H9 (cell line): ENCODE measurements at regions not wholly inside any gene's neighbourhood (a gene's known extent, or its start where the extent isn't known, plus 50 kb on each side); places are given as distances from the start of the nearest gene placed in this dataset.

Experiments used
- DNase-seq: peaks from one replicate; pipeline ENCODE4 v3.0.0-alpha.2; 2017
- H2AFZ ChIP-seq: one replicate; pipeline ENCODE4 v1.6.1; 2013; ENCODE audit warnings: mild to moderate bottlenecking, low read length, control low read depth, moderate library complexity
- H2AK5ac ChIP-seq: 2 replicates; pipeline ENCODE4 v1.6.1; 2013; ENCODE audit warnings: low read length, control low read depth, mixed read lengths; ENCODE audit not compliant: insufficient read length
- H2BK120ac ChIP-seq: one replicate; pipeline ENCODE4 v1.6.1; 2013; ENCODE audit warnings: low read depth, mild to moderate bottlenecking, low read length, control low read depth, inconsistent platforms; ENCODE audit not compliant: poor library complexity, severe bottlenecking
- H2BK12ac ChIP-seq: 2 replicates; pipeline ENCODE4 v1.6.1; 2013; ENCODE audit warnings: low read length, control low read depth, mixed read lengths, low read depth; ENCODE audit not compliant: insufficient read length
- H2BK15ac ChIP-seq: 2 replicates; pipeline ENCODE4 v1.6.1; 2013; ENCODE audit warnings: low read depth, low read length, control low read depth
- H2BK20ac ChIP-seq: one replicate; pipeline ENCODE4 v1.6.1; 2013; ENCODE audit warnings: low read depth, mild to moderate bottlenecking, low read length, control low read depth, inconsistent platforms; ENCODE audit not compliant: poor library complexity, severe bottlenecking
- H2BK5ac ChIP-seq: 2 replicates; pipeline ENCODE4 v1.6.1; 2013; ENCODE audit warnings: low read length, control low read depth, mixed read lengths; ENCODE audit not compliant: insufficient read length
- H3K14ac ChIP-seq: 2 replicates; pipeline ENCODE4 v1.6.1; 2013; ENCODE audit warnings: low read length, control low read depth; ENCODE audit not compliant: insufficient read depth
- H3K18ac ChIP-seq: 2 replicates; pipeline ENCODE4 v1.6.1; 2013; ENCODE audit warnings: low read depth, mild to moderate bottlenecking, mixed read lengths, low read length, control low read depth; ENCODE audit not compliant: insufficient read length
- H3K23ac ChIP-seq: 2 replicates; pipeline ENCODE4 v1.6.1; 2013; ENCODE audit warnings: low read length, control low read depth, mixed read lengths, low read depth; ENCODE audit not compliant: insufficient read length
- H3K23me2 ChIP-seq: 2 replicates; pipeline ENCODE4 v1.6.1; 2013; ENCODE audit warnings: low read depth, mild to moderate bottlenecking, mixed read lengths, low read length, control low read depth; ENCODE audit not compliant: insufficient read length, poor library complexity, severe bottlenecking
- H3K27ac ChIP-seq: 2 replicates; pipeline ENCODE4 v1.5.1; 2013; ENCODE audit warnings: low read length, control low read depth, mixed read lengths, low read depth; ENCODE audit not compliant: insufficient read length
- H3K27me3 ChIP-seq: 2 replicates; pipeline ENCODE4 v1.6.1; 2013; ENCODE audit warnings: low read length, control low read depth, inconsistent platforms; ENCODE audit not compliant: insufficient read depth
- H3K4ac ChIP-seq: 2 replicates; pipeline ENCODE4 v1.6.1; 2013; ENCODE audit warnings: low read depth, mild to moderate bottlenecking, control low read depth, inconsistent platforms, low read length, moderate library complexity
- H3K4me1 ChIP-seq: 2 replicates; pipeline ENCODE4 v1.6.1; 2013; ENCODE audit warnings: low read length, control low read depth, inconsistent platforms; ENCODE audit not compliant: insufficient read depth
- H3K4me2 ChIP-seq: 2 replicates; pipeline ENCODE4 v1.6.1; 2013; ENCODE audit warnings: low read length, control low read depth, mixed read lengths; ENCODE audit not compliant: insufficient read length, insufficient read depth
- H3K56ac ChIP-seq: 2 replicates; pipeline ENCODE4 v1.6.1; 2013; ENCODE audit warnings: low read depth, mild to moderate bottlenecking, mixed read lengths, low read length, control low read depth; ENCODE audit not compliant: insufficient read length
- H3K79me1 ChIP-seq: 2 replicates; pipeline ENCODE4 v1.6.1; 2013; ENCODE audit warnings: low read depth, mild to moderate bottlenecking, moderate library complexity, low read length, control low read depth, inconsistent platforms; ENCODE audit not compliant: insufficient read depth, poor library complexity, severe bottlenecking
- H3K79me2 ChIP-seq: 2 replicates; pipeline ENCODE4 v1.6.1; 2013; ENCODE audit warnings: low read length, control low read depth, inconsistent platforms; ENCODE audit not compliant: insufficient read depth
- H3K9ac ChIP-seq: 2 replicates; pipeline ENCODE4 v1.6.1; 2013; ENCODE audit warnings: low read length, control low read depth, mixed read lengths; ENCODE audit not compliant: insufficient read length; ENCODE audit errors: extremely low read depth
- H3K9me3 ChIP-seq: one replicate; pipeline ENCODE4 v1.6.1; 2013; ENCODE audit warnings: low read depth, low read length, inconsistent platforms; ENCODE audit not compliant: control insufficient read depth
- H3T11ph ChIP-seq: one replicate; pipeline ENCODE4 v1.6.1; 2013; ENCODE audit warnings: mild to moderate bottlenecking, low read length, control low read depth, inconsistent platforms
- H4K20me1 ChIP-seq: one replicate; pipeline ENCODE4 v1.6.1; 2013; ENCODE audit not compliant: control insufficient read depth, insufficient read length, insufficient read depth
- H4K5ac ChIP-seq: 2 replicates; pipeline ENCODE4 v1.6.1; 2013; ENCODE audit warnings: low read depth, mild to moderate bottlenecking, mixed read lengths, low read length, control low read depth; ENCODE audit not compliant: insufficient read length
- H4K8ac ChIP-seq: replicated peaks from 2 replicates; pipeline ENCODE4 v1.6.1; 2013; ENCODE audit warnings: low read length, control low read depth, mixed read lengths, low read depth; ENCODE audit not compliant: insufficient read length
- H4K91ac ChIP-seq: 2 replicates; pipeline ENCODE4 v1.6.1; 2013; ENCODE audit warnings: low read depth, mild to moderate bottlenecking, moderate library complexity, mixed read lengths, low read length, control low read depth; ENCODE audit not compliant: insufficient read length
- H3K27ac Mint-ChIP-seq, 3 experiments: 2 replicates in 2 of 3; 3 replicates in 1 of 3; pipeline ENCODE4 v1.8.0; 2020 to 2021; ENCODE audit warnings: mixed read lengths in 3 of 3, mild to moderate bottlenecking in 1 of 3, moderate library complexity in 1 of 3
- H3K27me3 Mint-ChIP-seq: 2 replicates; pipeline ENCODE4 v1.8.0; 2021; ENCODE audit warnings: low read depth, mild to moderate bottlenecking, moderate library complexity, mixed read lengths
- H3K36me3 Mint-ChIP-seq, 3 experiments: 2 replicates in 2 of 3; 3 replicates in 1 of 3; pipeline ENCODE4 v1.8.0; 2020 to 2021; ENCODE audit warnings: low read depth in 3 of 3, mixed read lengths in 3 of 3; ENCODE audit not compliant: insufficient read depth in 1 of 3
- H3K4me1 Mint-ChIP-seq, 2 experiments: 2 replicates each; pipeline ENCODE4 v1.8.0; 2020; ENCODE audit warnings: mixed read lengths in 2 of 2
- H3K4me3 Mint-ChIP-seq, 2 experiments: 2 replicates in 1 of 2; 3 replicates in 1 of 2; pipeline ENCODE4 v1.8.0; 2020 to 2021; ENCODE audit warnings: mild to moderate bottlenecking in 2 of 2, mixed read lengths in 2 of 2, moderate library complexity in 1 of 2
- H3K9me3 Mint-ChIP-seq, 2 experiments: 2 replicates in 1 of 2; 3 replicates in 1 of 2; pipeline ENCODE4 v1.8.0; 2020; ENCODE audit warnings: mild to moderate bottlenecking in 2 of 2, mixed read lengths in 2 of 2, moderate library complexity in 1 of 2
- CTCF ChIP-seq: fragments of 200-600 bp; sonication (generic); conservative IDR thresholded peaks from 3 replicates; pipeline ENCODE4 v1.8.0; 2021; ENCODE audit warnings: antibody characterized with exemption, mild to moderate bottlenecking
- WGBS: extraction: QIAGEN DNeasy Blood & Tissue Kit; methylation state at CpG from one replicate; pipeline ENCODE4 v1.1.7; 2013; ENCODE audit warnings: missing lambda C conversion rate, low lambda C conversion rate, mixed read lengths; ENCODE audit not compliant: insufficient read length; ENCODE audit errors: extremely low coverage; 5-methylcytosine and 5-hydroxymethylcytosine counted together

- no peak overlapping the region for H2BK15ac ChIP-seq
- no peak overlapping the region for H2BK120ac ChIP-seq
- H2BK5ac ChIP-seq = no peak overlapping the region
- Mint-ChIP-seq H3K4me1 (no peaks in the 10 kb centered on the region), H3K27ac (no peak overlapping the region), H3K27me3 (peaks cover 3% of the 10 kb centered on the region; the same call in 1 of the 2 replicates), H3K36me3 (no peaks in the 10 kb centered on the region), H3K9me3 (peaks cover 3% of the 10 kb centered on the region in 2 experiments; a peak in 4 of 5 replicates), H3K4me3 (no peak overlapping the region)
- H3K56ac ChIP-seq = no peak overlapping the region
- H3K79me2 ChIP-seq = no peaks in the 10 kb centered on the region
- H3K23me2 ChIP-seq = no peaks in the 10 kb centered on the region
- H4K8ac ChIP-seq = no peak overlapping the region
- no peak for TF ChIP-seq CTCF
- no peak overlapping the region for H3K27ac ChIP-seq
- H4K20me1 ChIP-seq = no peaks in the 10 kb centered on the region
- no peak overlapping the region for H4K91ac ChIP-seq
- H3T11ph ChIP-seq = no peak overlapping the region
- H3K23ac ChIP-seq = no peak overlapping the region
- no CpG with 5 or more reads among the region's 9 CpGs for WGBS
- no peaks in the 10 kb centered on the region for H3K9me3 ChIP-seq
- H2AK5ac ChIP-seq = no peak overlapping the region
- no peak overlapping the region for H2BK20ac ChIP-seq
- no peak overlapping the region for H3K18ac ChIP-seq
- no peak overlapping the region for H3K4ac ChIP-seq
- H3K27me3 ChIP-seq = no peaks in the 10 kb centered on the region
- no peaks in the 10 kb centered on the region for H3K4me1 ChIP-seq
- no peak for DNase-seq
- no peaks in the 10 kb centered on the region for H3K79me1 ChIP-seq
- no peak overlapping the region for H2BK12ac ChIP-seq
- no peak overlapping the region for H4K5ac ChIP-seq
- no peak overlapping the region for H3K9ac ChIP-seq
- no peak overlapping the region for H3K14ac ChIP-seq
- H3K4me2 ChIP-seq = no peak overlapping the region
- no peak overlapping the region for H2AFZ ChIP-seq
Measured at GRCh38 chr2:65846989-65847678, 414.7 kb upstream of the SPRED2 start.
